ENCODE measurements at regions not wholly inside any gene's neighbourhood (a gene's known extent, or its start where the extent isn't known, plus 50 kb on each side); places are given as distances from the start of the nearest gene placed in this dataset.

GRCh38 chr2:236945431-236946016 is 140.2 kb upstream of the COPS8 start:
- TF ChIP-seq EZH2 (IDR thresholded peaks at IDR 0.05) (no peak), POLR2AphosphoS5 (IDR thresholded peaks at IDR 0.05; ENCODE audit: borderline replicate concordance, low read depth, low read length) (no peak)
